ENCODE measurements at regions not wholly inside any gene's neighbourhood (a gene's known extent, or its start where the extent isn't known, plus 50 kb on each side); places are given as distances from the start of the nearest gene placed in this dataset.

DNA sequence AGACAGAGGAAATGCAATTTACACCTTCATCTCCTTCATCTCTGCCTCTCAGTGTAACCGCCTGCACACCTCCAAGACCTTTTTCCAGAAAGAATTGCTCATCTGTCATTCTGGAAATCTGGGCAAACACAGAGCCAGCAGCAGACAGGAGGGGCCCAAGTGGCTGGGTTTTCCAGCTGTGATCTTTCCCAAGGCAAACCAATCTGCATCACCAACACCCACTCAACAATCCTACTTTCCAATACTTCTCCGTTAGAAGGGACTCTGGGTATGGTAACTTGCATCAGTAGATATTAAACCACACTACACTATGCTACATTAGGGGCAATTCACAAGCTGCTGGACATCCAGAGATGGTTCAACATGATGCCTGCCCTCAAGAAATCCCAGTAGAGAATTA lies 781.8 kb upstream of the AUTS2 start:
- intact Hi-C loops (cut with DNase I) = no loop called here
- DNase-seq (ENCODE audit: low spot score) = no peak
- Histone ChIP-seq H3K27me3 (replicated peaks; ENCODE audit: insufficient read depth) (no peaks in the 10 kb centered on the region), H3K27ac (no peak overlapping the region), H3K9me3 (no peaks in the 10 kb centered on the region), H3K36me3 (no peaks in the 10 kb centered on the region), H3K4me3 (no peak overlapping the region), H3K4me1 (replicated peaks) (no peaks in the 10 kb centered on the region)
- no peak for TF ChIP-seq POLR2AphosphoS5 (IDR thresholded peaks at IDR 0.05)
- TF ChIP-seq, protein P1, sequence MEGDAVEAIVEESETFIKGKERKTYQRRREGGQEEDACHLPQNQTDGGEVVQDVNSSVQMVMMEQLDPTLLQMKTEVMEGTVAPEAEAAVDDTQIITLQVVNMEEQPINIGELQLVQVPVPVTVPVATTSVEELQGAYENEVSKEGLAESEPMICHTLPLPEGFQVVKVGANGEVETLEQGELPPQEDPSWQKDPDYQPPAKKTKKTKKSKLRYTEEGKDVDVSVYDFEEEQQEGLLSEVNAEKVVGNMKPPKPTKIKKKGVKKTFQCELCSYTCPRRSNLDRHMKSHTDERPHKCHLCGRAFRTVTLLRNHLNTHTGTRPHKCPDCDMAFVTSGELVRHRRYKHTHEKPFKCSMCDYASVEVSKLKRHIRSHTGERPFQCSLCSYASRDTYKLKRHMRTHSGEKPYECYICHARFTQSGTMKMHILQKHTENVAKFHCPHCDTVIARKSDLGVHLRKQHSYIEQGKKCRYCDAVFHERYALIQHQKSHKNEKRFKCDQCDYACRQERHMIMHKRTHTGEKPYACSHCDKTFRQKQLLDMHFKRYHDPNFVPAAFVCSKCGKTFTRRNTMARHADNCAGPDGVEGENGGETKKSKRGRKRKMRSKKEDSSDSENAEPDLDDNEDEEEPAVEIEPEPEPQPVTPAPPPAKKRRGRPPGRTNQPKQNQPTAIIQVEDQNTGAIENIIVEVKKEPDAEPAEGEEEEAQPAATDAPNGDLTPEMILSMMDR (IDR thresholded peaks at IDR 0.05) = no peak
- no peak for TF ChIP-seq POLR2A (IDR thresholded peaks at IDR 0.05)
- 77% methylated on average over 2 of the region's 2 CpGs for WGBS

DNA sequence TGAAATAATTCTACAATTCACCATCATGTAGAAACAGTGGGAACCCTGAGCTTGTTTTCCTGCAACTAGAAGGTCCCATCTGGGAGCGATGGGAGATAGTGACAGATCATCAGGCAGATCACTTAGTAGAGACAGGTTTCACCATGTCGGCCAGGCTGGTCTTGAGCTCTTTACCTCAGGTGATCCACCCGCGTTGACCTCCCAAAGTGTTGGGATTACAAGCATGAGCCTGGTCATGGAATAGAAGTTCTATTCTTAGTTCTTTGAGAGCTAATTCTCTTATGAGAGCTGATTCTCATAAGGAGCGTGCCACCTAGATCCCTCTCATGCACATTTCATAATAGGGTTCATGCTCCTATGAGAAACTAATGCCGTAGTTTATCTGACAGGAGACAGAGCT lies 778.0 kb upstream of the AUTS2 start:
- DNase-seq (ENCODE audit: low spot score) = no peak
- H3K4me3 ChIP-seq = no peak overlapping the region
- intact Hi-C loops (cut with DNase I) = no loop called here
- H3K4me1 ChIP-seq (replicated peaks) = no peaks in the 10 kb centered on the region
- H3K9me3 ChIP-seq = no peaks in the 10 kb centered on the region
- H3K27me3 ChIP-seq (replicated peaks; ENCODE audit: insufficient read depth) = no peaks in the 10 kb centered on the region
- no peak for TF ChIP-seq POLR2A (IDR thresholded peaks at IDR 0.05)
- no peak for TF ChIP-seq POLR2AphosphoS5 (IDR thresholded peaks at IDR 0.05)
- TF ChIP-seq, protein P1 (IDR thresholded peaks at IDR 0.05) = no peak
- no peak overlapping the region for H3K27ac ChIP-seq
- WGBS = 94% methylated on average over 6 of the region's 6 CpGs
- no peaks in the 10 kb centered on the region for H3K36me3 ChIP-seq

DNA sequence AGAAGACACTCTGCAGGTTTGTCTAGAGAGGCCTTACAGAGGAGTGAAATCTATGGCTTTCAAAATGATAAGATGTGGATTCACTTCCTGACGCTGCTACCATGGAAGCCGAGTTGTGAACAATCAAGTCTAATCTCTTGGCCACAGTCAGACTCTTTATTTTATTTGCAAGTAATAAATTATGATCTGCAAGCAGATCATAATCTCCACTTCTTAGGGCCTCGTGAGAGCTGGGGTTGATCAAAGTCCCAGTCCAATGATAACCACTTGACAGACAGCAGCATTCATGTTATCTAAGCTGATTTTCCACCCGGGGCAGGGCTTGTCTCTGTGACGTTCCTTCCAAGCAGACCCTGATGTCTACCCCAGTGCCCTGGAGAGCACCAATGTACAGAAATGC lies 776.4 kb upstream of the AUTS2 start:
- H3K4me3 ChIP-seq = no peak overlapping the region
- no peaks in the 10 kb centered on the region for H3K9me3 ChIP-seq
- DNase-seq (ENCODE audit: low spot score) = no peak
- H3K36me3 ChIP-seq = no peaks in the 10 kb centered on the region
- no peak overlapping the region for H3K27ac ChIP-seq
- intact Hi-C loops (cut with DNase I) = no loop called here
- no peaks in the 10 kb centered on the region for H3K27me3 ChIP-seq (replicated peaks; ENCODE audit: insufficient read depth)
- TF ChIP-seq POLR2AphosphoS5 (IDR thresholded peaks at IDR 0.05) (no peak), POLR2A (IDR thresholded peaks at IDR 0.05) (no peak)
- TF ChIP-seq, protein P1 (IDR thresholded peaks at IDR 0.05) = no peak
- 23% methylated on average over 5 of the region's 5 CpGs for WGBS
- H3K4me1 ChIP-seq (replicated peaks) = no peaks in the 10 kb centered on the region

DNA sequence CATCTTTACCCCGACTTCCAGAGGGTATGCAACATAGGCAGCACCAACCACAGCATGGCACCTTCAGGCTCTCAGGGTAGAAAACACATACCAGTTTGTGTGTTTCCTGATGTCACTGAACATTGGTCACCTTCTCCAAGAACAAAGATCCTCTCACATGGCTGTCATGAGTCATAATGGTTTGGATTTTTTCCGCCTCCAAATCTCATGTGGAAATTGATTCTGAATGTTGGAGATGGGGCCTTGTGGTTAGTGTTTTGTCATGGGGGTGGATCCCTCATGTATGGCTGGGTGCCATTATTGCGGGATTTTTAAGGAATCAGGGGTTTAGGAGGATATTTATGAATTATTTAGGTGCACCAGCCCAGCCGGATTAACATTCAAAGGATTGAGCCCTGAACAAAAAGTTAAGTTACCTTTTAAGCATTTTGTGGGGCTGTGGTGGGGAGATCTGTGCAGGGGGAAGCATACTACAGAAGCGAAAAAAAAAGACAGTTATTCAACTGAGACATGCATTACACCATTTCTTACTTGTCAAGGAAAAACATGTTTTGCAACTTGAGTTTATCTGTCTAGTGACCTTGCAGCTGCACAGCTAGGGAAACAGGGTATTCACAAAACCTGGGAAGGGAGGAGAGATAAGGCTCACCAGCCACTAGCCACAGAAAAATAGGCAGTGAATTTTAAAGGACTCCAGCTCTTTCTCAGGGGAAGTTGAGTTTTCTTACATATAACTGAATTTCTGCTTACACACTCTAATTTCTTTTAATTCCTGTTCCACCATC lies 774.1 kb upstream of the AUTS2 start:
- Histone ChIP-seq H3K27me3 (replicated peaks; ENCODE audit: insufficient read depth) (no peaks in the 10 kb centered on the region), H3K4me1 (replicated peaks) (no peaks in the 10 kb centered on the region), H3K4me3 (no peak overlapping the region), H3K36me3 (no peaks in the 10 kb centered on the region), H3K9me3 (no peaks in the 10 kb centered on the region), H3K27ac (no peak overlapping the region)
- DNase-seq (ENCODE audit: low spot score) = no peak
- intact Hi-C loops (cut with DNase I) = no loop called here
- WGBS = 87% methylated on average over 5 of the region's 5 CpGs
- TF ChIP-seq, protein P1 (IDR thresholded peaks at IDR 0.05) = no peak
- no peak for TF ChIP-seq POLR2A (IDR thresholded peaks at IDR 0.05)
- no peak for TF ChIP-seq POLR2AphosphoS5 (IDR thresholded peaks at IDR 0.05)

DNA sequence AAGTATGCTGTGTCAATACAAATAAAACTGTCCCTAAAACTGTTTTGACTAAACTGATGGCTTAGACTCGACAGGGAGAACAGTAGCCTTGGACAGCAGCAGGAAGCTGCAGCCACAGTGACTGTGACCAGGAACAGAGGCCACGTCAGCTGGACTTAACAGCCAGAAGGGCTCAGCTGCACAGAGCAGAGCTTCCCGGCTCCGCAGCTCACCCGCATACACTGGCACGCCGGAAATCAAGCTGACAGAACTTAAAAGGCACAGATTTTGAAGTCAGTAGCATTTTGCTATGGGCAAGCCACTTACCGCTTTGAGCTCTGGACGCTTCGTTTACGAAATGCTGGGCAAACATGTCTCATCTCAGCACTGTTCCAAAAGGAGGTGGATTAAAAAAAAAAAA lies 769.7 kb upstream of the AUTS2 start:
- Histone ChIP-seq H3K9me3 (no peaks in the 10 kb centered on the region), H3K4me1 (replicated peaks) (no peaks in the 10 kb centered on the region), H3K27me3 (replicated peaks; ENCODE audit: insufficient read depth) (no peaks in the 10 kb centered on the region), H3K27ac (no peak overlapping the region), H3K4me3 (no peak overlapping the region), H3K36me3 (no peaks in the 10 kb centered on the region)
- WGBS = 53% methylated on average over 11 of the region's 11 CpGs
- intact Hi-C loops (cut with DNase I) = no loop called here
- TF ChIP-seq POLR2A (IDR thresholded peaks at IDR 0.05) (no peak), POLR2AphosphoS5 (IDR thresholded peaks at IDR 0.05) (no peak)
- TF ChIP-seq, protein P1 (IDR thresholded peaks at IDR 0.05) = no peak
- DNase-seq (ENCODE audit: low spot score) = no peak
